Testis (tissue), 2 donors: ENCODE measurements at regions not wholly inside any gene's neighbourhood (a gene's known extent, or its start where the extent isn't known, plus 50 kb on each side); places are given as distances from the start of the nearest gene placed in this dataset.

Experiments used
- POLR2A ChIP-seq: fragments of 450-650 bp; IDR thresholded peaks from one replicate; pipeline ENCODE4 v1.6.1; 2017; ENCODE audit warnings: antibody characterized with exemption, mild to moderate bottlenecking, moderate library complexity
- TF ChIP-seq, protein P1 (sequence below), 3 experiments: fragments of 450-650 bp in 2 of 3; fragments of 200-600 bp in 1 of 3; sonication (generic) in 1 of 3; IDR thresholded peaks; one replicate each; pipeline ENCODE4 v1.5.1; 2016 to 2019; ENCODE audit warnings: antibody characterized with exemption in 3 of 3, mild to moderate bottlenecking in 2 of 3, moderate library complexity in 1 of 3

DNA sequence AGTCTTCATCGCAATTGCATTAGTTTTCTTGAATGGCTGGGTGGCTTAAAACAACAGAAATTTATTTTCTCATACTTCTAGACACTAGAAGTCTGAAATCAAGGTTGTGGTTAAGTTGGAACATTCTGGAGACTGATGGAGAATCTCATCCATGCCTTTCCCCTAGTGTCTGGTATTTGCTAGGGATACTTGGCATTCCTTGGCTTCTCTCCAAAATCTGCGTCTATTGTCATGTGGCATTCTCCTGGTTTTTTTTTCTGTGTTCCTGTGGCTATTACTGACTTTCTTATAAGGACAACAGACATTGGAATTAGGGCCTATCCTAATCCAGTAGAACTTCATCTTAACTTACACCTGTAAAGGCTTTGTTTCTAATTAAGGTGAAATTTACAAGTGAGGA lies 272.8 kb upstream of the EPHA5 start:
- TF ChIP-seq, protein P1, sequence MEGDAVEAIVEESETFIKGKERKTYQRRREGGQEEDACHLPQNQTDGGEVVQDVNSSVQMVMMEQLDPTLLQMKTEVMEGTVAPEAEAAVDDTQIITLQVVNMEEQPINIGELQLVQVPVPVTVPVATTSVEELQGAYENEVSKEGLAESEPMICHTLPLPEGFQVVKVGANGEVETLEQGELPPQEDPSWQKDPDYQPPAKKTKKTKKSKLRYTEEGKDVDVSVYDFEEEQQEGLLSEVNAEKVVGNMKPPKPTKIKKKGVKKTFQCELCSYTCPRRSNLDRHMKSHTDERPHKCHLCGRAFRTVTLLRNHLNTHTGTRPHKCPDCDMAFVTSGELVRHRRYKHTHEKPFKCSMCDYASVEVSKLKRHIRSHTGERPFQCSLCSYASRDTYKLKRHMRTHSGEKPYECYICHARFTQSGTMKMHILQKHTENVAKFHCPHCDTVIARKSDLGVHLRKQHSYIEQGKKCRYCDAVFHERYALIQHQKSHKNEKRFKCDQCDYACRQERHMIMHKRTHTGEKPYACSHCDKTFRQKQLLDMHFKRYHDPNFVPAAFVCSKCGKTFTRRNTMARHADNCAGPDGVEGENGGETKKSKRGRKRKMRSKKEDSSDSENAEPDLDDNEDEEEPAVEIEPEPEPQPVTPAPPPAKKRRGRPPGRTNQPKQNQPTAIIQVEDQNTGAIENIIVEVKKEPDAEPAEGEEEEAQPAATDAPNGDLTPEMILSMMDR (IDR thresholded peaks at IDR 0.05): no peak
- TF ChIP-seq POLR2A: no peak
